Keratinocyte (primary cell): ENCODE measurements at regions not wholly inside any gene's neighbourhood (a gene's known extent, or its start where the extent isn't known, plus 50 kb on each side); places are given as distances from the start of the nearest gene placed in this dataset.

Experiments used
- DNase-seq: peaks from one replicate; pipeline ENCODE4 v3.0.0-alpha.2; 2011; ENCODE audit warnings: low read depth, missing footprints, low spot score
- FAIRE-seq: peaks from 2 replicates; lab custom pipeline; 2011; peaks lifted over from hg19 to GRCh38; lab: Jason Lieb, UNC
- H2AFZ ChIP-seq: 2 replicates; pipeline ENCODE4 v1.6.0; 2012; ENCODE audit warnings: low read length, control low read depth, inconsistent platforms; ENCODE audit not compliant: control insufficient read depth
- H3K27ac ChIP-seq: 2 replicates; pipeline ENCODE4 v1.5.1; 2011; ENCODE audit warnings: low read length; ENCODE audit not compliant: control insufficient read depth, insufficient read depth
- H3K27me3 ChIP-seq: 3 replicates; pipeline ENCODE4 v1.6.0; 2011; ENCODE audit warnings: low read length; ENCODE audit not compliant: control insufficient read depth, insufficient read depth; ENCODE audit errors: extremely low read depth
- H3K36me3 ChIP-seq, 2 experiments: 2 replicates in 1 of 2; 3 replicates in 1 of 2; pipeline ENCODE4 v1.5.1; 2011; ENCODE audit warnings: low read length in 2 of 2, mild to moderate bottlenecking in 1 of 2; ENCODE audit not compliant: control insufficient read depth in 2 of 2, insufficient read depth in 2 of 2; ENCODE audit errors: extremely low read depth in 1 of 2
- H3K4me1 ChIP-seq: 3 replicates; pipeline ENCODE4 v1.5.1; 2011; ENCODE audit warnings: low read length; ENCODE audit not compliant: control insufficient read depth, insufficient read depth; ENCODE audit errors: extremely low read depth
- H3K4me2 ChIP-seq: 3 replicates; pipeline ENCODE4 v1.6.0; 2011; ENCODE audit warnings: low read depth, low read length; ENCODE audit not compliant: control insufficient read depth, insufficient read depth; ENCODE audit errors: extremely low read depth
- H3K4me3 ChIP-seq, 3 experiments: fragments of 200-600 bp in 1 of 3; sonication (generic) in 1 of 3; 2 replicates in 2 of 3; 3 replicates in 1 of 3; pipeline ENCODE4 v1.5.1; 2011 to 2016; ENCODE audit warnings: low read length in 3 of 3, mild to moderate bottlenecking in 3 of 3, control low read depth in 2 of 3, inconsistent platforms in 1 of 3, low read depth in 1 of 3, mixed read lengths in 1 of 3, mixed run types in 1 of 3, moderate library complexity in 1 of 3; ENCODE audit not compliant: control insufficient read depth in 2 of 3, insufficient read depth in 2 of 3; ENCODE audit errors: extremely low read depth in 1 of 3
- H3K79me2 ChIP-seq: 2 replicates; pipeline ENCODE4 v1.6.0; 2012; ENCODE audit warnings: low read length; ENCODE audit not compliant: control insufficient read depth, insufficient read depth
- H3K9ac ChIP-seq: 3 replicates; pipeline ENCODE4 v1.6.0; 2011; ENCODE audit warnings: low read length; ENCODE audit not compliant: control insufficient read depth, insufficient read depth; ENCODE audit errors: extremely low read depth
- H3K9me1 ChIP-seq: 3 replicates; pipeline ENCODE4 v1.6.0; 2011; ENCODE audit warnings: low read length; ENCODE audit not compliant: control insufficient read depth, insufficient read depth; ENCODE audit errors: extremely low read depth
- H3K9me3 ChIP-seq: 2 replicates; pipeline ENCODE4 v1.5.1; 2012; ENCODE audit warnings: low read depth, low read length; ENCODE audit not compliant: control insufficient read depth
- H4K20me1 ChIP-seq: 3 replicates; pipeline ENCODE4 v1.6.0; 2011; ENCODE audit warnings: low read length; ENCODE audit not compliant: control insufficient read depth, insufficient read depth; ENCODE audit errors: extremely low read depth
- EZH2 ChIP-seq: IDR thresholded peaks from one replicate; pipeline ENCODE4 v1.6.1; 2012; ENCODE audit warnings: inconsistent platforms, mild to moderate bottlenecking, low read length, moderate library complexity
- dilution Hi-C: fragments of 300-500 bp; cut with MboI; formaldehyde crosslinking; loops from one replicate; pipeline ENCODE4 v1.7.0; 2020; ENCODE audit warnings: low sequenced_read_pairs; ENCODE audit not compliant: extremely low pct_ligation_motif_present
- TF ChIP-seq, protein P1 (sequence below), 3 experiments: IDR thresholded peaks in 1 of 3; conservative IDR thresholded peaks in 1 of 3; optimal IDR thresholded peaks in 1 of 3; 2 replicates in 2 of 3; 3 replicates in 1 of 3; pipeline versions ENCODE3 to v1.5.1; 2011; ENCODE audit warnings: low read length in 3 of 3, mild to moderate bottlenecking in 3 of 3, moderate library complexity in 2 of 3, control low read depth in 1 of 3, inconsistent platforms in 1 of 3; ENCODE audit not compliant: insufficient read depth in 2 of 3; ENCODE audit errors: extremely low read depth in 1 of 3

GRCh38 chr6:11411593-11411992 lies 126.0 kb upstream of the TMEM170B start:
- no peak overlapping the region for H3K4me2 ChIP-seq
- no peaks in the 10 kb centered on the region for H3K36me3 ChIP-seq
- no peaks in the 10 kb centered on the region for H4K20me1 ChIP-seq
- H3K9ac ChIP-seq, result no peak overlapping the region
- H3K4me3 ChIP-seq, result no peak overlapping the region
- no peak overlapping the region for H3K27ac ChIP-seq
- no peak for TF ChIP-seq EZH2
- TF ChIP-seq, protein P1, sequence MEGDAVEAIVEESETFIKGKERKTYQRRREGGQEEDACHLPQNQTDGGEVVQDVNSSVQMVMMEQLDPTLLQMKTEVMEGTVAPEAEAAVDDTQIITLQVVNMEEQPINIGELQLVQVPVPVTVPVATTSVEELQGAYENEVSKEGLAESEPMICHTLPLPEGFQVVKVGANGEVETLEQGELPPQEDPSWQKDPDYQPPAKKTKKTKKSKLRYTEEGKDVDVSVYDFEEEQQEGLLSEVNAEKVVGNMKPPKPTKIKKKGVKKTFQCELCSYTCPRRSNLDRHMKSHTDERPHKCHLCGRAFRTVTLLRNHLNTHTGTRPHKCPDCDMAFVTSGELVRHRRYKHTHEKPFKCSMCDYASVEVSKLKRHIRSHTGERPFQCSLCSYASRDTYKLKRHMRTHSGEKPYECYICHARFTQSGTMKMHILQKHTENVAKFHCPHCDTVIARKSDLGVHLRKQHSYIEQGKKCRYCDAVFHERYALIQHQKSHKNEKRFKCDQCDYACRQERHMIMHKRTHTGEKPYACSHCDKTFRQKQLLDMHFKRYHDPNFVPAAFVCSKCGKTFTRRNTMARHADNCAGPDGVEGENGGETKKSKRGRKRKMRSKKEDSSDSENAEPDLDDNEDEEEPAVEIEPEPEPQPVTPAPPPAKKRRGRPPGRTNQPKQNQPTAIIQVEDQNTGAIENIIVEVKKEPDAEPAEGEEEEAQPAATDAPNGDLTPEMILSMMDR (optimal IDR thresholded peaks at IDR 0.05 in 1 of 3, IDR thresholded peaks at IDR 0.05 in 1 of 3, conservative IDR thresholded peaks at IDR 0.05 in 1 of 3; ENCODE audit: extremely low read depth in 1 of 3, insufficient read depth in 2 of 3, low read length in 3 of 3), result no peak
- H3K79me2 ChIP-seq, result no peaks in the 10 kb centered on the region
- DNase-seq (no peak), FAIRE-seq (no peak)
- no peaks in the 10 kb centered on the region for H3K9me3 ChIP-seq
- dilution Hi-C loops, result no loop called here
- no peak overlapping the region for H2AFZ ChIP-seq
- H3K4me1 ChIP-seq, result peaks cover 19% of the 10 kb centered on the region
- H3K27me3 ChIP-seq, result no peaks in the 10 kb centered on the region
- H3K9me1 ChIP-seq, result no peaks in the 10 kb centered on the region

DNA sequence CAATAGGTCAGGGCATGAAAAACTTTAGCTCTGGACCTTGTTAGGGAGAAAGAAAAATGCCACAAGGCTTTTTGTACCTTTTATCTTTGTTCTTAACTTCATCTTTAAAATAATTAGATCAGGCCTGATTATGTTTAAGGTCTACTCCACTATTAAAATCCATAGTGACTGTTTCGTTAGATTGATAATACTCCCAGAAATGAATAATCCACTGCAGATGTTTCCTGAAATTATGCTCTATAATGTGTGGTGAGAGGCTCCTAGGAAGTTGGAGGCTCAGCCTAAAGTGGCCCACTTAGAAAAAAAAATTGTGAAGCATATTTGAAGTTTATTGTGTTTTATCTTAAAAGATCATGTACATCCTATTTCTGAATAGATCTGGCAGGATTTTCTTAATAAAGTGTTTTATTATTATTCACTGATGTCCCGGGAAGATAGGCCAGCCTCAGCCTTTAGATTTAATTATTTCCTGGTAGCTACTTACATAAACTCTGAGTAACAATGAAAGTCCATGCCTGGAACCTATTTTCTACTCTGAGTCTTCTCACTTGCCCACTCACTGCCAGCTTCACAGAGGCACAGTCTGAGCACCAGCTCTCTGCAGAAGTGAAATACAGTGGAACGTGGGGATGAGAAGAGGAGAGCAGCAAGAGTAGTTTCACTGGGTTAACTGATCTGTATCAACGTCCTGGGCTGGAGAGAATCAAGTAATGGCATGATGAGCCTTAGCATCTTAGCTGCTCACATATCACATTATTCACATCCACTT lies 126.8 kb upstream of the TMEM170B start:
- H3K79me2 ChIP-seq, result no peaks in the 10 kb centered on the region
- no peaks in the 10 kb centered on the region for H3K9me3 ChIP-seq
- H3K27me3 ChIP-seq, result no peaks in the 10 kb centered on the region
- no peaks in the 10 kb centered on the region for H3K9me1 ChIP-seq
- H3K27ac ChIP-seq, result no peak overlapping the region
- no peaks in the 10 kb centered on the region for H4K20me1 ChIP-seq
- peaks cover 16% of the 10 kb centered on the region for H3K4me1 ChIP-seq
- no peak overlapping the region for H2AFZ ChIP-seq
- no peak for TF ChIP-seq EZH2
- TF ChIP-seq, protein P1 (optimal IDR thresholded peaks at IDR 0.05 in 1 of 3, IDR thresholded peaks at IDR 0.05 in 1 of 3, conservative IDR thresholded peaks at IDR 0.05 in 1 of 3; ENCODE audit: extremely low read depth in 1 of 3, insufficient read depth in 2 of 3, low read length in 3 of 3), result no peak
- no peaks in the 10 kb centered on the region for H3K36me3 ChIP-seq
- no peak overlapping the region for H3K9ac ChIP-seq
- no peak for DNase-seq
- dilution Hi-C loops, result no loop called here
- FAIRE-seq, result no peak
- H3K4me2 ChIP-seq, result no peak overlapping the region
- no peak overlapping the region for H3K4me3 ChIP-seq
